B cell (primary cell): ENCODE measurements at regions not wholly inside any gene's neighbourhood (a gene's known extent, or its start where the extent isn't known, plus 50 kb on each side); places are given as distances from the start of the nearest gene placed in this dataset.

Experiments
- EZH2 ChIP-seq: IDR thresholded peaks from 2 replicates; pipeline ENCODE4 v1.6.1; 2012; ENCODE audit warnings: borderline replicate concordance, low read depth, mild to moderate bottlenecking, moderate library complexity, low read length; ENCODE audit not compliant: insufficient read depth, poor library complexity, severe bottlenecking
- TF ChIP-seq, protein P1 (sequence below): fragments of 200-600 bp; IDR thresholded peaks from one replicate; pipeline ENCODE4 v1.8.0; 2022; ENCODE audit warnings: antibody characterized with exemption, mild to moderate bottlenecking

- TF ChIP-seq, protein P1, sequence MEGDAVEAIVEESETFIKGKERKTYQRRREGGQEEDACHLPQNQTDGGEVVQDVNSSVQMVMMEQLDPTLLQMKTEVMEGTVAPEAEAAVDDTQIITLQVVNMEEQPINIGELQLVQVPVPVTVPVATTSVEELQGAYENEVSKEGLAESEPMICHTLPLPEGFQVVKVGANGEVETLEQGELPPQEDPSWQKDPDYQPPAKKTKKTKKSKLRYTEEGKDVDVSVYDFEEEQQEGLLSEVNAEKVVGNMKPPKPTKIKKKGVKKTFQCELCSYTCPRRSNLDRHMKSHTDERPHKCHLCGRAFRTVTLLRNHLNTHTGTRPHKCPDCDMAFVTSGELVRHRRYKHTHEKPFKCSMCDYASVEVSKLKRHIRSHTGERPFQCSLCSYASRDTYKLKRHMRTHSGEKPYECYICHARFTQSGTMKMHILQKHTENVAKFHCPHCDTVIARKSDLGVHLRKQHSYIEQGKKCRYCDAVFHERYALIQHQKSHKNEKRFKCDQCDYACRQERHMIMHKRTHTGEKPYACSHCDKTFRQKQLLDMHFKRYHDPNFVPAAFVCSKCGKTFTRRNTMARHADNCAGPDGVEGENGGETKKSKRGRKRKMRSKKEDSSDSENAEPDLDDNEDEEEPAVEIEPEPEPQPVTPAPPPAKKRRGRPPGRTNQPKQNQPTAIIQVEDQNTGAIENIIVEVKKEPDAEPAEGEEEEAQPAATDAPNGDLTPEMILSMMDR = no peak
- TF ChIP-seq EZH2 = no peak
Observed at GRCh38 chr9:111272581-111272980, 57.4 kb downstream of the OR2K2 start.
